OCI-LY1 (cell line): ENCODE measurements at regions not wholly inside any gene's neighbourhood (a gene's known extent, or its start where the extent isn't known, plus 50 kb on each side); places are given as distances from the start of the nearest gene placed in this dataset.

Source experiments
- H2AFZ ChIP-seq: fragments of 200-600 bp; sonication (generic), shearing (Covaris generic); 2 replicates; pipeline ENCODE4 v1.6.0; 2014; ENCODE audit warnings: antibody characterized with exemption, mild to moderate bottlenecking, low read length
- H3F3A ChIP-seq: fragments of 200-600 bp; sonication (generic), shearing (Covaris generic); 2 replicates; pipeline ENCODE4 v1.6.0; 2014; ENCODE audit warnings: mild to moderate bottlenecking, antibody characterized with exemption, low read length, moderate library complexity; ENCODE audit not compliant: insufficient read depth
- H3K27ac ChIP-seq: fragments of 200-600 bp; sonication (generic); 2 replicates; pipeline ENCODE4 v1.5.1; 2014; ENCODE audit warnings: low read length, mixed run types, mild to moderate bottlenecking, low read depth; ENCODE audit not compliant: poor library complexity, severe bottlenecking
- H3K27me3 ChIP-seq: fragments of 200-600 bp; sonication (generic); 2 replicates; pipeline ENCODE4 v1.6.0; 2014; ENCODE audit warnings: antibody characterized with exemption, mild to moderate bottlenecking, low read length, moderate library complexity; ENCODE audit not compliant: insufficient read depth
- H3K36me3 ChIP-seq: fragments of 200-600 bp; sonication (generic); 2 replicates; pipeline ENCODE4 v1.6.1; 2014; ENCODE audit warnings: mild to moderate bottlenecking, antibody characterized with exemption, low read length, moderate library complexity, mixed read lengths; ENCODE audit not compliant: insufficient read depth
- H3K4me1 ChIP-seq: fragments of 200-600 bp; sonication (generic); 2 replicates; pipeline ENCODE4 v1.5.1; 2014; ENCODE audit warnings: mild to moderate bottlenecking, low read length, moderate library complexity; ENCODE audit not compliant: insufficient read depth, severe bottlenecking
- H3K4me2 ChIP-seq: fragments of 200-600 bp; sonication (generic), shearing (Covaris generic); 2 replicates; pipeline ENCODE4 v1.6.1; 2014; ENCODE audit warnings: low read length
- H3K4me3 ChIP-seq: fragments of 200-600 bp; sonication (generic); 2 replicates; pipeline ENCODE4 v1.5.1; 2014; ENCODE audit warnings: low read length, low read depth, mild to moderate bottlenecking, mixed read lengths; ENCODE audit not compliant: poor library complexity, severe bottlenecking
- H3K79me2 ChIP-seq: fragments of 200-600 bp; shearing (Covaris generic); 2 replicates; pipeline ENCODE4 v1.6.1; 2016; ENCODE audit warnings: mixed run types, low read length, mixed read lengths; ENCODE audit not compliant: insufficient read depth
- H3K9ac ChIP-seq: fragments of 200-600 bp; sonication (generic), shearing (Covaris generic); 2 replicates; pipeline ENCODE4 v1.6.1; 2014; ENCODE audit warnings: mild to moderate bottlenecking, low read length, mixed read lengths
- H3K9me2 ChIP-seq: fragments of 200-600 bp; sonication (generic), shearing (Covaris generic); 2 replicates; pipeline ENCODE4 v1.6.1; 2014; ENCODE audit warnings: low read depth, mild to moderate bottlenecking, low read length, mixed read lengths
- H3K9me3 ChIP-seq: fragments of 200-600 bp; shearing (Covaris generic); 2 replicates; pipeline ENCODE4 v1.6.1; 2014; ENCODE audit warnings: low read length, mixed read lengths
- H4K20me1 ChIP-seq: fragments of 200-600 bp; sonication (generic), shearing (Covaris generic); 2 replicates; pipeline ENCODE4 v1.6.0; 2016; ENCODE audit warnings: mild to moderate bottlenecking, low read length; ENCODE audit not compliant: insufficient read depth
- CTCF ChIP-seq: fragments of 200-600 bp; sonication (generic), shearing (Covaris generic); IDR thresholded peaks from 2 replicates; pipeline ENCODE4 v1.5.1; 2017; ENCODE audit warnings: mild to moderate bottlenecking, antibody characterized with exemption, low read length, moderate library complexity, mixed read lengths
- EZH2 ChIP-seq: fragments of 200-600 bp; sonication (generic), shearing (Covaris generic); IDR thresholded peaks from 2 replicates; pipeline ENCODE4 v1.8.0; 2017; ENCODE audit warnings: borderline replicate concordance, mixed run types, mild to moderate bottlenecking, antibody characterized with exemption, low read length, moderate library complexity, mixed read lengths

DNA sequence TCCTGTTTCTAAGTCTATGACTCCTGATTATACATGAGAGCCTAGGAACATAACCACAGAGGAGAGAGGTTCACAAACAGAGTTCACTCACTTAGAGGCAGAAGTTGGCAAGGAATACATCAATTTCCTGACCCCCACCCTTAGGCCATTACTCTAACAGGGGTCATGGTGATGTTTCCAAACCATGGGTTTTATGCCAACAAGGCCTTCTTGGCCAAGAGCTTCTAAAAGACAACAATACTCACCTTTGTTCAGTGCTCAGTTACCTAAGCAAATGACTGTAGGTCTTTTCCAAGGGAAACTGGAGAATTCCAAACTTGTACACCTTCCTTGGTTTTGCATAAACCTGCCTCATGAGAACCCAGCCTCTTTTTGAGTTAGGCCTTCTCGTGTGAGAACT, 52.6 kb downstream of the ERICH4 start:
- no peaks in the 10 kb centered on the region for H3F3A ChIP-seq
- no peak overlapping the region for H3K27ac ChIP-seq
- no peak overlapping the region for H2AFZ ChIP-seq
- no peak overlapping the region for H3K4me3 ChIP-seq
- no peaks in the 10 kb centered on the region for H3K9me3 ChIP-seq
- no peaks in the 10 kb centered on the region for H3K9me2 ChIP-seq
- TF ChIP-seq EZH2: no peak
- TF ChIP-seq CTCF: no peak
- H3K4me2 ChIP-seq: no peak overlapping the region
- no peaks in the 10 kb centered on the region for H3K36me3 ChIP-seq
- H3K4me1 ChIP-seq: no peaks in the 10 kb centered on the region
- no peak overlapping the region for H3K9ac ChIP-seq
- H3K27me3 ChIP-seq: peaks cover 6% of the 10 kb centered on the region; the same call in 1 of the 2 replicates
- no peaks in the 10 kb centered on the region for H3K79me2 ChIP-seq
- H4K20me1 ChIP-seq: no peaks in the 10 kb centered on the region

DNA sequence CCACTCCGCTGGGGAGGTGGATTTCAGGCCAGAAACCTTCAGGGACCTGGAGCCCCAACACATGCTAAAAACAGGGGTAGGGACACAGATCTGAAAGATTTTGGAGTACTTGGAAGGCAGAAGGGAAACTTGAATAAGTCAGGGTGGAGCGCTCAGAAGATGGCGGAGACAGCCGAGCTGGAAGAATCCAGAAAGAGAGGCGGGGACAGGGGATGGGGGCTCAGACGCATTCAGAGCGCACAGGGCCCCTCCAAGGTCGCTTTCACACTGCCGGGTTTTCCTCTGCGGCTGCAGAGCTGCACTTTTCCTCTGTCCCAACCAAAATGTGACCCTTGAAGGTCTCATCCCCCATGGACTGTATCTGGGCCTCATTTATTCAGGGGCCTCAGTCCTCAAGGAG, 56.9 kb downstream of the ERICH4 start:
- Histone ChIP-seq H3K27ac (no peak overlapping the region), H2AFZ (no peak overlapping the region), H3K9me2 (no peaks in the 10 kb centered on the region), H3K4me1 (no peaks in the 10 kb centered on the region), H3K4me3 (no peak overlapping the region), H3K27me3 (peaks cover 12% of the 10 kb centered on the region; the same call in 1 of the 2 replicates), H3K9me3 (no peaks in the 10 kb centered on the region), H3F3A (no peaks in the 10 kb centered on the region), H3K9ac (no peak overlapping the region), H3K36me3 (no peaks in the 10 kb centered on the region), H4K20me1 (no peaks in the 10 kb centered on the region), H3K4me2 (no peak overlapping the region), H3K79me2 (no peaks in the 10 kb centered on the region)
- TF ChIP-seq CTCF: no peak

DNA sequence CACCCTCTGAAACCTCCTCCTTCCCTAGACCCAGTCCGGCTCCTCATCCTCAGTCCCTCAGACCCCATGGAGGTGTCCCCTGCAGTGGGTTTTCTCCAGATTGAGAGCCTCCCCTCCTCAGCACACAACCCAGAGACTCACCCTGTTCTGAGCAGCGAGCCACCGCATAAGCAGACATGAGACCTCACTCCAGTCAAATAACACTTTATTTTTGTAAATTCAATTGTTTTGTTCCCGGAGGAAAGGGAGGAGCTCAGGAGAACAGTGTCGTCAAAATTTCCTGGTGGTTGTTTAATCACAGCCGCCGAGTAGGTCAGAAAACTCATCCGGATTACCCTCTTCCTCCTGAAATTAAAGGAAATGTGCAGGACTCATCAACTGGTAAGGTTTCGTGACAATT, 57.5 kb downstream of the ERICH4 start:
- Histone ChIP-seq H3K4me3 (no peak overlapping the region), H3K4me1 (no peaks in the 10 kb centered on the region), H3K9me3 (no peaks in the 10 kb centered on the region), H3K27me3 (peaks cover 12% of the 10 kb centered on the region; the same call in 1 of the 2 replicates), H3K36me3 (no peaks in the 10 kb centered on the region), H3K4me2 (no peak overlapping the region), H3K9me2 (no peaks in the 10 kb centered on the region), H4K20me1 (no peaks in the 10 kb centered on the region), H3K27ac (no peak overlapping the region), H3F3A (no peaks in the 10 kb centered on the region), H2AFZ (no peak overlapping the region), H3K9ac (no peak overlapping the region), H3K79me2 (no peaks in the 10 kb centered on the region)
- TF ChIP-seq CTCF (no peak), EZH2 (no peak)
